HCT116 (cell line): ENCODE measurements at regions not wholly inside any gene's neighbourhood (a gene's known extent, or its start where the extent isn't known, plus 50 kb on each side); places are given as distances from the start of the nearest gene placed in this dataset.

ENCODE experiments used
- CTCF ChIP-seq, 3 experiments: fragments of 200-600 bp in 1 of 3; sonication (generic) in 1 of 3; IDR thresholded peaks in 2 of 3; conservative IDR thresholded peaks in 1 of 3; 2 replicates each; pipeline ENCODE4 v1.5.1; 2012 to 2017; ENCODE audit warnings: low read depth in 2 of 3, low read length in 2 of 3, antibody characterized with exemption in 1 of 3, borderline replicate concordance in 1 of 3, control low read depth in 1 of 3, mild to moderate bottlenecking in 1 of 3, mixed read lengths in 1 of 3, mixed run types in 1 of 3, moderate library complexity in 1 of 3; ENCODE audit not compliant: insufficient read depth in 1 of 3
- POLR2A ChIP-seq: IDR thresholded peaks from 2 replicates; pipeline ENCODE4 v1.7.0; 2011; ENCODE audit warnings: borderline replicate concordance; ENCODE audit not compliant: insufficient read depth, insufficient read length; ENCODE audit errors: extremely low read depth
- RAD21 ChIP-seq: IDR thresholded peaks from 2 replicates; pipeline ENCODE4 v1.6.1; 2012; ENCODE audit warnings: low read depth, mild to moderate bottlenecking
- REST ChIP-seq: IDR thresholded peaks from 2 replicates; pipeline ENCODE4 v1.6.1; 2012; ENCODE audit warnings: low read depth

GRCh38 chr4:112818594-112818965 is 181.6 kb downstream of the LARP7 start:
- no peak for TF ChIP-seq CTCF (IDR thresholded peaks at IDR 0.05 in 2 of 3, conservative IDR thresholded peaks at IDR 0.05 in 1 of 3; ENCODE audit: borderline replicate concordance in 1 of 3, insufficient read depth in 1 of 3, low read depth in 2 of 3, low read length in 2 of 3)
- TF ChIP-seq POLR2A: no peak
- no peak for TF ChIP-seq RAD21
- no peak for TF ChIP-seq REST
